ENCODE measurements at regions not wholly inside any gene's neighbourhood (a gene's known extent, or its start where the extent isn't known, plus 50 kb on each side); places are given as distances from the start of the nearest gene placed in this dataset.

GRCh38 chr21:18970416-18970815 is 566.8 kb upstream of the TMPRSS15 start:
- TF ChIP-seq CTCF (conservative IDR thresholded peaks at IDR 0.05) (no peak), ZFX (IDR thresholded peaks at IDR 0.05) (no peak)
- H3K27ac ChIP-seq: no peak overlapping the region

DNA sequence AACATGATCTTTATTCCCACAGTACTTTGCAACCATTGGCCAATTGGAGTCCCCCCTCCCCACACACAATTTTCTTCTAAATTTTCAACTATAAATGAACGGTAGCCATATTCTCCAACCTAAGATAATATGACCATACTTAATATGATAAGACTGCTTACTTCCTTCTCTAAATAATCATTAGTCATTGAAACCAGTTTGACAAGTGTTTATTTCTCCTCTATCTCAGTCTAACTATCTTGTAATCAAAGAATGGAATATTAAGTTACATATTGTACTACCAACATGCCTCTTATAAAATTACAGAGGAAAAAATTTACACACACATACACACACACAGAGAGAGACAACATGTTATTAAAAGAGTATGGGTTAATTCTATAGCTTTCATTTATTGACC is 567.4 kb upstream of the TMPRSS15 start:
- TF ChIP-seq ZFX (IDR thresholded peaks at IDR 0.05) (no peak), CTCF (conservative IDR thresholded peaks at IDR 0.05) (no peak)
- H3K27ac ChIP-seq: no peak overlapping the region

DNA sequence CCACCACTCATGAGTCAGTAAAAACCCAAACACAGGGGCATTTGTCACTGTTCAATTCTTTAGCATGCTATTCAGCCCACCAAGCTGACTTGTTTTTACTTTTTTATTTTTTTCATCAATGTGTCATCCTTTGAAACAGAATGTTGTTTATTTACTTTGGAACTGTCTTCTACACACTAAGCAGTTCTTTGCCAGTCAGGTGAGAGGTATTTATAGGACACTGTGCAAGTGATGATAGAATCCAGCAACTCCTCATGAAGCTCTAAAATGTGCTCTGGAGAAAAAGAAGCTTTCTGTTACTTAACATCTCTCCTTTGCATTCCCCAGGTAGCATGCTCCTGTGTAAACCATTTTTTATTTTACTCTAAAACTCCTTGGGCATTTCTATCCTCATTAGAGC is 582.0 kb upstream of the TMPRSS15 start:
- TF ChIP-seq ZFX (IDR thresholded peaks at IDR 0.05) (no peak), CTCF (conservative IDR thresholded peaks at IDR 0.05) (no peak)
- no peak overlapping the region for H3K27ac ChIP-seq

GRCh38 chr21:18986197-18986596 is 582.6 kb upstream of the TMPRSS15 start:
- H3K27ac ChIP-seq: no peak overlapping the region
- TF ChIP-seq CTCF (conservative IDR thresholded peaks at IDR 0.05) (no peak), ZFX (IDR thresholded peaks at IDR 0.05) (no peak)

GRCh38 chr21:18987520-18988026 is 584.0 kb upstream of the TMPRSS15 start:
- TF ChIP-seq CTCF (conservative IDR thresholded peaks at IDR 0.05): no peak
- TF ChIP-seq ZFX (IDR thresholded peaks at IDR 0.05): no peak
- H3K27ac ChIP-seq: no peak overlapping the region

DNA sequence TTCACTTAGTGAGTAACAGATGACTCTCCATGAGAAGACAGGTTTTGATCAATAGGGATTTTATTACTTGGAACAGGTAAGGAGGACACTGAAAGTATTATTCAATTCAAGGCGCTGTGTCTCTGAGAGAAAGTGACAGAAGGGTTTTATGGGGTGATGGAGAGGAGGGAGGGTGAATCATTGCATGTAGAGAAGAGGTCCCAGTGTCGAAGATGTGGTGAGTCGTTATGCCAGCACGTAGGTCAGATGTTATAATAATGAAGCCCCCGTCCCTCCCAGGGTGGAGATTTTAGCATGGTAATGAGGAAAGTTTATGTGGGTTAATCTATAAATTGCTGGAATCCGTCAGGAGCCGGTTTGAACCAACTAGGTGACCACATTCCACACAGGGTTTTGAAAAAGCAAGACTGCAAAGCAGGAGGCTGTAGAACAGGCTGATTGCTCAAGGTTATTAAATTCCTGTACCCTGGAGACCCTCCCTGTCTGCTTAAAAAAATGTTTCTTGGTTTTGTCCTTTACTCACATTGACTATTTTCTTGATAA is 586.4 kb upstream of the TMPRSS15 start:
- H3K27ac ChIP-seq: no peak overlapping the region
- TF ChIP-seq CTCF (conservative IDR thresholded peaks at IDR 0.05) (no peak), ZFX (IDR thresholded peaks at IDR 0.05) (no peak)

DNA sequence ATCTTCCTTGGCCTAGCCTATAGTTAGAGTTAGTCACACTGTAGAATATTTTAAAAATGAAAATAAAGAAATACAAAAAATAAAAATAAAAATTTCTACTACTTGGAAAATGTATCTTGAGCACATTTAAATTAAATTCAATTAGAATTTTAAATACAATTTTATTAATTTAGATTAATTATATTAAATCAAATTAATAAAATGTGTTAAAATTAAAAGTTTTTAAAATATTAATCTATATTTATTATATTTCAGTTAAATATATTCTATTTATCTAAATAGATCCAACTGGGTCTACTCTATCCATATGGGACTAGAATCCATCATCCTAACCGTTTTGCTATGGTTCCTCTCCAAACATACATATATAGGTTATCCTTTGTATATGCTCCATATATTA is 588.3 kb upstream of the TMPRSS15 start:
- no peak overlapping the region for H3K27ac ChIP-seq
- TF ChIP-seq ZFX (IDR thresholded peaks at IDR 0.05) (no peak), CTCF (conservative IDR thresholded peaks at IDR 0.05) (no peak)
